ENCODE measurements at regions not wholly inside any gene's neighbourhood (a gene's known extent, or its start where the extent isn't known, plus 50 kb on each side); places are given as distances from the start of the nearest gene placed in this dataset.
"Not testable (repeated sequence)": the region's sequence is repeated elsewhere in the genome, so short reads cannot be mapped to it uniquely, and the experiment has no call there.

DNA sequence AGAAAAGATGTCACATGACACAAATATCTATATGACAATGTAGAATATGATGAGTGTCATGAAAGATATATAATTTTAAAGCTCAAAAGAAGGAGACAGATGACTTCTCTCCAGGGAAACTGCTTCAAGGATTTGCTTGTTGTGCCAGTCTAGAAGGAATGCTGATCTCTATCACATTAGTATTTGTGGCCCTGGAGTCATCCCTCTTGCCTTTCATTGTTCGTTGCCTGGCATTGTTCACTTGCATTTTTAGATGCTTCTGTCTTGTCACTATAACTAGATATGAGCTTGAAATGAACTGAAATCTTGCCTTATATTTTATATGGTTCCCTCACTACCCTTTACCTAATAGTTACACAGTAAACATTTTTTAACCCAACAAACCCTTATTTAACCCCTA lies 207.5 kb downstream of the ZNF608 start:
- no peak for DNase-seq

GRCh38 chr5:124538191-124538590 lies 208.2 kb downstream of the ZNF608 start:
- DNase-seq = no peak

GRCh38 chr5:124537522-124537921 lies 208.9 kb downstream of the ZNF608 start:
- no peak for DNase-seq

DNA sequence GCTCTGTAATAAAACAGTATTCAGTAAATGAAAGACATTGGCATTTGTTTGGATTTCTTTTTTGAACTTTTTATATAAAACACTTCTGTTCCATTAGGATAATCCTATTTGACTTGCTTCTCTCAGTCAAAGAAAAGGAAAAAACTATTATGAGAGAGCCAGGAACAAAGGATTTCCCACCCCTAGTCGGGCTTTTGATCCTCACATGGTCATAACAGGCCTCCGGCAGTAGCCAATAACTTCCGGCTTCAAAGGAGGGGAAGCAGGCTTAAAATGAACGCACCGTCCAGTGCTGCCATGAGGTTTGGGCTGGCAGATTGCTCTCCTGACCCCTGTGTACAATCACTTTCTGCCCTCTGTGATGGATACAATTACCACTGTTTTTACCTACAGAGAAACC lies 209.3 kb downstream of the ZNF608 start:
- no peak for DNase-seq

GRCh38 chr5:124536333-124536732 lies 210.1 kb downstream of the ZNF608 start:
- no peak for DNase-seq

- no peak for DNase-seq
Observed at GRCh38 chr5:124530916-124531315, 215.5 kb downstream of the ZNF608 start.

GRCh38 chr5:124528838-124529237 lies 217.6 kb downstream of the ZNF608 start:
- DNase-seq = no peak

- DNase-seq = no peak
Observed at GRCh38 chr5:124527220-124527991, 219.0 kb downstream of the ZNF608 start.

GRCh38 chr5:124526079-124526478 lies 220.4 kb downstream of the ZNF608 start:
- not testable (repeated sequence) for DNase-seq

- no peak for DNase-seq
Observed at GRCh38 chr5:124524552-124525232, 221.7 kb downstream of the ZNF608 start.

DNA sequence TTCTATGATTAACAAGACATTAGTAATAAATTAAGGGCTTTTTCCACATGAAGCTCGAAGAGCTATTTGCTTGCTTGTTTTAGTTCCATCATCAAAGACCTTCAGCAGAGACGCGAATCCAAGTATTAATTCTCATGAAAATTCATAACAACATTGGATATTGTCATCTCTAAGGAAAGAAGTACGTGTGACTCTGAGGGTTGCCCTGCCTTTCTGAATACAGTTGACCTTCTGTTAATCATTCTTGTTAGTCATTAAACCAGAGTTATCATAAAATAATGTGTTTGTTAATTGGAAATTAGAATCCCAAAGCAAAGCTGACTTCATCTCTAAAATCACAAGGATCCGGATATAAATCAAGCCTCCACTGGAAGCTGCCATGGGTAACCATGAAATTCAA lies 222.5 kb downstream of the ZNF608 start:
- no peak for DNase-seq

- DNase-seq = no peak
Observed at GRCh38 chr5:124522992-124523391, 223.4 kb downstream of the ZNF608 start.

DNA sequence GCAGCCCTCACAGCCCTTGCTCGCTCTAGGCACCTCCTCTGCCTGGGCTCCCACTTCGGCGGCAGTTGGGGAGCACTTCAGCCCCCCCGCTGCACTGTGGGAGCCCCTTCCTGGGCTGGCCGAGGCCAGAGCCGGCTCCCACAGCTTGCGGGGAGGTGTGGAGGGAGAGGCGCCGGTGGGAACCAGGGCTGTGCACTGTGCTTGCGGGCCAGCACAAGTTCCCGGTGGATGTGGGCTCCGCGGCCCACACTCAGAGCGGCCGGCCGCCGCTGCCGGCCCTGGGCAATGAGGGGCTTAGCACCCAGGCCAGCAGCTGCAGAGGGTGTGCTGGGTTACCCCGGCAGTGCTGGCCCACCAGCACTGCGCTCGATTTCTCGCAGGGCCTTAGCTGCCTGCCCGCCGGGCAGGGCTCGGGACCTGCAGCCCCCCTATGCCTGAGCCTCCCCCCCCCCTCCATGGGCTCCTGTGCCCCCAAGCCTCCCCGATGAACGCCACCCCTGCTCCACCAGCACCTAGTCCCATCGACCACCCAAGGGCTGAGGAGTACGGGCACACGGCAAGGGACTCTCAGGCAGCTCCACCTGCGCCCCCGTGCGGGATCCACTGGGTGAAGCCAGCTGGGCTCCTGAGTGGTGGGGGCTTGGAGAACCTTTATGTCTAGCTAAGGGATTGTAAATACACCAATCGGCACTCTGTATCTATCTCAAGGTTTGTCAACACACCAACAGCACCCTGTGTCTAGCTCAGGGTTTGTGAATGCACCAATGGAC lies 224.8 kb downstream of the ZNF608 start:
- no peak for DNase-seq

- no peak for DNase-seq
Observed at GRCh38 chr5:124519396-124519795, 227.0 kb downstream of the ZNF608 start.

GRCh38 chr5:124516567-124516966 lies 229.9 kb downstream of the ZNF608 start:
- DNase-seq = no peak

DNA sequence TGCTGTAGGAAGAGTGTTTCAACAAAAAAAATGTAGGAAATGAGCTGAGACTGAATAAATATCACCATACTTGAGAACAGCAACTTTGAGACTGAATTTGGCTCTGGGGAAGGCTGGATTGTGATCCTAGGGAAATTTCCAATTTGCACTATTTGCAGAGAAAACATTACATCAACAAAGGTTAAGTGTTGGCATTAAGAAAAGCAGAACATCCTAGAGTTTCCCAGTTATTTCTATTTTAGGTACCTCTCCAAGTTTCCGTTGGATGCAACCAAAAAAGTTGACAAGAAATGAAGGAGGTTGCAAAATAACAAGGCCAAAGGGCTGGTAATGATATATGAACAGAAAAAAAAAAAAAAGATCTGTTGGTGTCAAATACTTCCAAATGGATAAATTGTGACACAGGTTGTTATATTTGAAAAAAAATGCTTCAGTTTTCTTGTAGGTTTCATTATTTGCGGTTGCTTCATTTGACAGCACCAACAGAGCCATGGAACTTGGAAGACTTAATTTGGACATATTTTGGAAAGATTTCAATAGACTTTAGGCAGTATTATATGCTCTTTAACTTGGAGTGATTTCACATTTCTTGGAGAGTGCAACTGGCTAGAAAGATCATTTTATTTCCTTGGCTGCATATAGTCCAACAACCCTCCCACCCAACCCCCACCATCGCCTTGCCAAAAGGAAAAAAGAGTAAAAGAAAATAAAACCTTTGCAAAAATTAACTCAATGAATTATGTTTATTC lies 230.8 kb downstream of the ZNF608 start:
- DNase-seq = no peak

DNA sequence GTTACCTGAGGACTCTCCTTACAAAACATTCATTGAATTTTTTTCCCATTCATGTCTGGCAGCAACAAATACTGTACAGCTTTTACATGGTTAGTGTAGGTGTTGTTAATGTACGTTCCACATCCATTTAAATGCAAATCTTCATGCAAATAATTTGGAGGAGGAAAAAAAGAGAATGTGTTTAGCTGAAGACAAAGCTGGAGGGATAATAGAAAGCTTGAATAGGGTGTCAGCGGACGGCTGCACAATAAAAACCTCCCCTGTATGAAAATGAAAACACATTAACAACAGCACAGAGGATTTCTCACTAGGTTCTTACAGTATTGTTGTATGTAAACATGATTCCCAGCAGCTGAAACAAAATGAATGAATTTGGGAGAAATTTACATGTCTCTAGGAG lies 231.5 kb downstream of the ZNF608 start:
- DNase-seq = no peak

DNA sequence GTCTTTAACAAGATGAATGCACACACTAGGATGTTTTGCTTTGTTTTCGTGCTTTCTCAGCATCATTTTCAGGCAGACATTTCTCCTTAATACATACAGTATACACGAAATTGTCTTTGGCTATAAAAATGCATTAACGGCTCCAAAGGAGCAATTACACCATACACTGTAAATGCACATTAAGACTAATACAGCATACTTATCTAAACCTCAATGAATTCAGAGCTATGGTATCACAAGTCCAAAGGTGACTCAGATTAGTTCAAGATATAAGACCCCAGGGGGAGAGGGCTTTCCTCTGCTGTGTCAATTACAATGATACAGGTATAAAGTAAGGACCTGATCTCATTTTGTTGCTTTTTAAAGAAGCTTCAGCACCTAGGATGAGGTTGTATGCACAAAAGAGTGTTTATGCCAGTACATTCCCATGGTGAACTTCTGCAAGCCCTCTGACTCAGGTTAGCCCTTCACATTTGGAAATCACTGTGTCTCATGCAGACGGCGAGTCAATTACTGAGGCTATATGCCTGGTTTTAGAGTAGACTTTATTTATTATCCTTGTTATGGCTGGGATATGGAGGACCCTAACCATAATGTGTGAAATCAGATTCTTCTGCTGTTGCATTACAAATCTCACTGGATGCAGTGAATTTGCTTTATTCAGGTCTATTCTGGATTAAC lies 233.3 kb downstream of the ZNF608 start:
- DNase-seq = no peak

DNA sequence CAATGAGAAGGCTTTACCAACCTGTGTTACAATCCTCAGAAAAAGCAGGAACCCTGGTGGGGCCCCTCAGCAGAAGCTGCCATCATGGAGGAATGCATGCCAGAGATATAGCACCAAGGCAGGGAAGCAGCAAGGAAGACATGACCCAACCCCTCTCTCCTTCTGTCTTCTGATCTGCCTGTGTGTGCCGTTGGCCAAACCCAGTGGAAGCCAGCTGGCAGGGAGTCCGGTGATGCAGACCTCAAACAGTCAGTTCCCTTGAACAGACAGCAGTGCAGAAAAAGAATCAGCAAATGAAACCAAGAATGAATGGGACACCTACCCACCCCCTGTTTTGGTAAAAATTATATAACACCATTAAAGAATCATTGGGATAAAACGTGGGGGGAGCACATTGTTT lies 234.2 kb downstream of the ZNF608 start:
- no peak for DNase-seq

DNA sequence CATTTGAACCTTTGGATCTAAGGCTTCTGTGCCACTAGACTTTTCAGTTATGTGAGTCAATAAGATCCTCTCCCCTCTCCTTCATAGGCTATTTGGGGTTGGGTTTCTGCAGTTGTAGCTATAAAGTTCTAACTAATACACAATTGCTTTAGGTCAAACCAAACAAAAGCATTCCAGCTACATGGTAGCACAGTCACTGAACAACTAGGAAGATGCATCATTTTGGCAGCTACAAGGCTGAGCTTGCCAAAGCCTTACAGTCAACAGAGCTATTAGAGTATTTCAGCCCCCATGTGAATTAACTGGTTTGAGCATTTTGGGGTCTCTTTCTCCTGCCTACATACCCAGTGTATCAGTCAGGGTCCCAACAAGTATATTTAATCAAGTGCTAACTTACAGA lies 234.6 kb downstream of the ZNF608 start:
- no peak for DNase-seq

- DNase-seq = no peak
Observed at GRCh38 chr5:124507688-124508087, 238.8 kb downstream of the ZNF608 start.

All from central memory CD4-positive, alpha-beta T cell (primary cell).